Smooth muscle cell (in vitro differentiated cells): ENCODE measurements at regions not wholly inside any gene's neighbourhood (a gene's known extent, or its start where the extent isn't known, plus 50 kb on each side); places are given as distances from the start of the nearest gene placed in this dataset.

Experiments
- DNase-seq: peaks from one replicate; lab custom pipeline; 2025; ENCODE audit not compliant: unreplicated experiment; lab: John Stamatoyannopoulos, UW
- H2AFZ ChIP-seq: fragments of 200-600 bp; sonication (generic); 2 replicates; pipeline ENCODE4 v1.6.0; 2016; ENCODE audit warnings: antibody characterized with exemption, low read depth, mild to moderate bottlenecking
- H3F3A ChIP-seq: fragments of 200-600 bp; sonication (generic); 2 replicates; pipeline ENCODE4 v1.6.0; 2017; ENCODE audit warnings: antibody characterized with exemption, low read depth
- H3K27ac ChIP-seq: fragments of 200-600 bp; sonication (generic); 2 replicates; pipeline ENCODE4 v1.5.1; 2016; ENCODE audit warnings: low read depth, mild to moderate bottlenecking
- H3K27me3 ChIP-seq: fragments of 200-600 bp; sonication (generic); 2 replicates; pipeline ENCODE4 v1.6.1; 2016; ENCODE audit warnings: low read depth, mild to moderate bottlenecking
- H3K36me3 ChIP-seq: fragments of 200-600 bp; sonication (generic); 2 replicates; pipeline ENCODE4 v1.5.1; 2016; ENCODE audit warnings: low read depth
- H3K4me1 ChIP-seq: fragments of 200-600 bp; sonication (generic); 2 replicates; pipeline ENCODE4 v1.5.1; 2016; ENCODE audit warnings: low read depth
- H3K4me2 ChIP-seq: fragments of 200-600 bp; sonication (generic); 2 replicates; pipeline ENCODE4 v1.6.0; 2016; ENCODE audit warnings: mild to moderate bottlenecking
- H3K4me3 ChIP-seq: fragments of 200-600 bp; sonication (generic); 2 replicates; pipeline ENCODE4 v1.5.1; 2016; ENCODE audit warnings: mild to moderate bottlenecking
- H3K79me2 ChIP-seq: fragments of 200-600 bp; sonication (generic); 2 replicates; pipeline ENCODE4 v1.6.0; 2016; ENCODE audit warnings: low read depth, mild to moderate bottlenecking
- H3K9ac ChIP-seq: fragments of 200-600 bp; sonication (generic); 2 replicates; pipeline ENCODE4 v1.6.0; 2016; ENCODE audit warnings: low read depth
- H3K9me3 ChIP-seq: fragments of 200-600 bp; sonication (generic); replicated peaks from 2 replicates; pipeline ENCODE4 v1.5.1; 2016; ENCODE audit warnings: low read depth
- H4K20me1 ChIP-seq: fragments of 200-600 bp; sonication (generic); 2 replicates; pipeline ENCODE4 v1.6.0; 2016; ENCODE audit warnings: low read depth
- CTCF ChIP-seq: fragments of 200-600 bp; sonication (generic); IDR thresholded peaks from 2 replicates; pipeline ENCODE4 v1.5.1; 2017; ENCODE audit warnings: borderline replicate concordance, mild to moderate bottlenecking, antibody characterized with exemption; ENCODE audit not compliant: insufficient read depth, poor library complexity, severe bottlenecking
- WGBS: methylation state at CpG from one replicate; pipeline ENCODE4 v1.1.7; 2016; ENCODE audit warnings: low lambda C conversion rate; 5-methylcytosine and 5-hydroxymethylcytosine counted together

- Histone ChIP-seq H3K4me1 (no peaks in the 10 kb centered on the region), H4K20me1 (no peaks in the 10 kb centered on the region), H3K4me2 (no peak overlapping the region), H3K9me3 (no peaks in the 10 kb centered on the region), H3K9ac (no peak overlapping the region), H3F3A (no peaks in the 10 kb centered on the region), H3K36me3 (no peaks in the 10 kb centered on the region), H2AFZ (no peak overlapping the region), H3K79me2 (no peaks in the 10 kb centered on the region), H3K27me3 (no peaks in the 10 kb centered on the region), H3K27ac (no peak overlapping the region), H3K4me3 (no peak overlapping the region)
- TF ChIP-seq CTCF, result no peak
- 76% methylated on average over 23 of the region's 24 CpGs for WGBS
- no peak for DNase-seq
These were observed 368.8 kb downstream of the ALG10 start for GRCh38 chr12:34390846-34391700.

GRCh38 chr12:34391771-34392581 lies 369.7 kb downstream of the ALG10 start:
- Histone ChIP-seq H3F3A (no peaks in the 10 kb centered on the region), H2AFZ (no peak overlapping the region), H3K9me3 (no peaks in the 10 kb centered on the region), H3K27ac (no peak overlapping the region), H3K4me3 (no peak overlapping the region), H3K79me2 (no peaks in the 10 kb centered on the region), H3K4me1 (no peaks in the 10 kb centered on the region), H3K9ac (no peak overlapping the region), H3K27me3 (no peaks in the 10 kb centered on the region), H4K20me1 (no peaks in the 10 kb centered on the region), H3K36me3 (no peaks in the 10 kb centered on the region), H3K4me2 (no peak overlapping the region)
- WGBS, result 76% methylated on average over 36 of the region's 37 CpGs
- DNase-seq, result no peak
- no peak for TF ChIP-seq CTCF

GRCh38 chr12:34392741-34393085 lies 370.4 kb downstream of the ALG10 start:
- H3F3A ChIP-seq, result no peaks in the 10 kb centered on the region
- TF ChIP-seq CTCF, result no peak
- H3K4me2 ChIP-seq, result no peak overlapping the region
- no peaks in the 10 kb centered on the region for H3K9me3 ChIP-seq
- no peak overlapping the region for H3K9ac ChIP-seq
- 77% methylated on average over 14 of the region's 14 CpGs for WGBS
- DNase-seq, result no peak
- H3K27me3 ChIP-seq, result no peaks in the 10 kb centered on the region
- H3K79me2 ChIP-seq, result no peaks in the 10 kb centered on the region
- no peaks in the 10 kb centered on the region for H3K4me1 ChIP-seq
- H4K20me1 ChIP-seq, result no peaks in the 10 kb centered on the region
- no peaks in the 10 kb centered on the region for H3K36me3 ChIP-seq
- H2AFZ ChIP-seq, result no peak overlapping the region
- no peak overlapping the region for H3K4me3 ChIP-seq
- H3K27ac ChIP-seq, result no peak overlapping the region
